Activated naive CD4-positive, alpha-beta T cell treated with anti-CD3 and anti-CD28 coated beads, Interleukin-2, amount 10 ng/mL, durations not matched to agents 7 days and 5 days (primary cell): ENCODE measurements at regions not wholly inside any gene's neighbourhood (a gene's known extent, or its start where the extent isn't known, plus 50 kb on each side); places are given as distances from the start of the nearest gene placed in this dataset.

Source experiments
- CTCF ChIA-PET: fragments of 350-600 bp; sonication (Branson Sonifier 250); formaldehyde crosslinking; loops from one replicate; lab custom pipeline; 2021; ENCODE audit warnings: antibody characterized with exemption; lab: Charles Lee
- DNase-seq: peaks from one replicate; pipeline ENCODE4 v3.0.0-alpha.2; 2020
- H3K27ac Mint-ChIP-seq: one replicate; pipeline ENCODE4 v1.8.0; 2021; ENCODE audit warnings: mild to moderate bottlenecking, moderate library complexity, mixed read lengths
- H3K27me3 Mint-ChIP-seq: one replicate; pipeline ENCODE4 v1.8.0; 2021; ENCODE audit warnings: mild to moderate bottlenecking, mixed read lengths
- H3K36me3 Mint-ChIP-seq: one replicate; pipeline ENCODE4 v1.8.0; 2021; ENCODE audit warnings: mixed read lengths
- H3K4me1 Mint-ChIP-seq: one replicate; pipeline ENCODE4 v1.8.0; 2021; ENCODE audit warnings: mixed read lengths
- H3K4me3 Mint-ChIP-seq: one replicate; pipeline ENCODE4 v1.8.0; 2021; ENCODE audit warnings: mild to moderate bottlenecking, moderate library complexity, mixed read lengths
- H3K9me3 Mint-ChIP-seq: one replicate; pipeline ENCODE4 v1.8.0; 2021; ENCODE audit warnings: mixed read lengths

DNA sequence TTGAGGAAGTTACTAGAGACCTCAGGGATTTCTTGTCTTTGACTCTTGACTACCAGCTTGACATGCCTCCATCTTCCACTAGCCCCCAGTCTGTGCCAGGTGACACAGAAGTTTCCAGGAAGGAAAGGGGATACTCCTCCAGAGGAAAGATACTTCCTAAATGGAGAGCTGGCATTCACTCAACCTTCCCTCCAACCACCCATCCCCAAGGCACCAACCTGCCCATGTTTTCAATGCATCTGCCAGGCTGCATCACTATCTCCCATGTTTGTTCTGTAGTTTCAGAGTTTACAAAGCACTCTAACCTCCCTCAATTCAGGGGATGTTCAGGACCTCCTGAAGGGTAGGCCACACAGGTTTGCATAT lies 198.4 kb upstream of the LPP start:
- CTCF ChIA-PET: interaction anchor here (0.8 to 1.4 kb wide), 3 partner anchors 10 to 123 kb away, joined by 3 to 5 read pairs (median 3); no protein-coding TSS in a partner anchor
- H3K36me3 Mint-ChIP-seq: peaks cover 13% of the 10 kb centered on the region
- H3K27ac Mint-ChIP-seq: no peak overlapping the region
- H3K4me3 Mint-ChIP-seq: no peak overlapping the region
- H3K27me3 Mint-ChIP-seq: no peaks in the 10 kb centered on the region
- no peak for DNase-seq
- H3K9me3 Mint-ChIP-seq: no peaks in the 10 kb centered on the region
- H3K4me1 Mint-ChIP-seq: peaks cover 67% of the 10 kb centered on the region

DNA sequence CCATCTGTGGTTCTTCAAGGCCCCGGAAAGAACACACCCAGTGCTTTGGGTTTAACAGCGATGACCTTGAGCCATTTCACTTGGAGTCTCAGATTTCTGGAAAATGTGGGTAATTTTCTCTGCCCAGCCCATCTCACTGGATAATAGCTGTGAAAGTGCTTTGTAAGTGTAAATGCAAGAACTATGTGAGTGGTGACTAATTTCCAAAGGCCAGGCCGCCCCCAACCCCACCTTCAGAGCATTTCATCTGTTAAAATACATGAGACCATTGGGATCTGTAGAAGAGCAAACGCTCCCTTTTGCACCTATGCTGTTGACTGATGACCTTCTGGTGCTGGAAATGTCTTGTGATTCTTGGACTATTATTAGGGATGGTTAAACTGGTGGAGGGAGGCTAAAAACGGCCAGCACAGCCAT lies 196.8 kb upstream of the LPP start:
- Mint-ChIP-seq H3K27me3 (no peaks in the 10 kb centered on the region), H3K4me1 (peaks cover 58% of the 10 kb centered on the region), H3K9me3 (no peaks in the 10 kb centered on the region), H3K4me3 (no peak overlapping the region), H3K27ac (no peak overlapping the region), H3K36me3 (peaks cover 13% of the 10 kb centered on the region)
- CTCF ChIA-PET: no interaction called here
- DNase-seq: no peak

DNA sequence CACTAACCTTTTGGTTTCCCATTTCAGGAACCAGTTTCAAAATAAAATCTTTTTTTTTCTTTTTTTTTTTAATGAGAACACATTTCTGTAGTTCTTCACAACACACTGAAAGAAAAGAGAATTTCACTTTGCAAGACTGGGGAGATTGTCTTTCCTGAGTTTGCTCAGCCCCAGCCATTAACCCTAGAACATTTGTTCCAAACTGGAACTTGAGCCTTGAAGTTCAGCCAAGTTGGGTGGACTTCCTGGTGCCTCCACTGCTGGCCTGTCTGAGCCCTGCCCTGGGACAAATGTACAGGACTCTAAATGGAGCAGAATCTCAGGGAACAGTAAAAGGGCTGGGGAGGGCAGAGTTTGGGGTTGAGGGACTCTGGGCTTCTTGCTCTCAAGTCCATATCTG lies 196.4 kb upstream of the LPP start:
- H3K9me3 Mint-ChIP-seq: no peaks in the 10 kb centered on the region
- no peak for DNase-seq
- no peaks in the 10 kb centered on the region for H3K27me3 Mint-ChIP-seq
- H3K4me3 Mint-ChIP-seq: no peak overlapping the region
- peaks cover 57% of the 10 kb centered on the region for H3K4me1 Mint-ChIP-seq
- no peak overlapping the region for H3K27ac Mint-ChIP-seq
- CTCF ChIA-PET: no interaction called here
- H3K36me3 Mint-ChIP-seq: peaks cover 13% of the 10 kb centered on the region

DNA sequence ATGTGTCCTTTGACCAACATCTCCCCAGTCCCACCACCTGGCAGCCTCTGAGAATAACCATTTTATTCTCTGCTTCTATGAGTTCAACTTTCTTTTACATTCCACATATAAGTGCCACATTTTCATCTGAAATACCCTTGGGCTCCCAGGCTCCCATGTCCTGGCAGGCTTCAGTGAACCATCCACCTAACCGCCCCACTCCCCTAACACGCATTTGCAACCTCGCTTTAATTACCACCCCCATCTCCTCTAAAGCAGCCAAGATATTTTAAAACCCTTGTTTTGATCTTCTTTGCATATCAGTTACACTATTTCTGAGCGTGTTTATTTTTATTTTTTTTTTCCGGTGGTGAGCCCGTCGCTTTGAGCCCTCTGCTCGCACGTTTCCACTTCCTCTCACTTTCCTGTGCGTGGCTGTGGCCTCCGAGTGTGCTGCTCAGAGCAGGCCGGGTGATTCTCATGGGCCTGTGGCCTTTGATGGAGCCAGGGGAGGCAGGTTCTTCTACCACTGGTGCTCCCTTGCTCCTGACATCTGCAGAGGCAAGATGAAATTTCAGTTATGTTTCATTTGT lies 195.4 kb upstream of the LPP start:
- Mint-ChIP-seq H3K36me3 (peaks cover 13% of the 10 kb centered on the region), H3K9me3 (no peaks in the 10 kb centered on the region), H3K4me1 (peaks cover 55% of the 10 kb centered on the region), H3K27me3 (no peaks in the 10 kb centered on the region), H3K4me3 (peak overlapping the region; percentile 37), H3K27ac (peak overlapping the region; percentile 88)
- peak; percentile 76 for DNase-seq
- CTCF ChIA-PET: interaction anchor here (0.8 to 1.5 kb wide), 3 partner anchors 9 to 41 kb away, joined by 3 to 7 read pairs (median 4); no protein-coding TSS in a partner anchor

DNA sequence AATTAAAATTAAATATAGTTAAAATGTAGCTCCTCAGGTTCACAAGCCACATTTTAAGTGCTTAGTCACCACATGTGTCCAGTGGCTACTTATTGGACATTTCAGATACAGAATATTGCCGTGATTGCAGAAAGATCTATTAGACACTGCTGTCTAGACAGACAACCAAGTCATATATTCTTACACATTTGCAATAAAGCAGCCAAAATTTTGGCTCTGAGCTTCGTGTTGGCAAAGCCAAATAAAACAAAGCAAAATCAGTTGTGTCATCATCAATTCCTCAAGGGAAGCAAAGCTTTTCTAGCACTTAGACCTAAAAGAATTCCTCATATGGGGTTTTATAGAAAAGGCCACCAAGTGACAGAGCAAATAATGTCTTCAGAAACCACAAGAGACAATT lies 193.1 kb upstream of the LPP start:
- Mint-ChIP-seq H3K9me3 (no peaks in the 10 kb centered on the region), H3K27ac (no peak overlapping the region), H3K27me3 (no peaks in the 10 kb centered on the region), H3K4me3 (no peak overlapping the region), H3K36me3 (peaks cover 10% of the 10 kb centered on the region), H3K4me1 (peaks cover 39% of the 10 kb centered on the region)
- CTCF ChIA-PET: no interaction called here
- DNase-seq: no peak

DNA sequence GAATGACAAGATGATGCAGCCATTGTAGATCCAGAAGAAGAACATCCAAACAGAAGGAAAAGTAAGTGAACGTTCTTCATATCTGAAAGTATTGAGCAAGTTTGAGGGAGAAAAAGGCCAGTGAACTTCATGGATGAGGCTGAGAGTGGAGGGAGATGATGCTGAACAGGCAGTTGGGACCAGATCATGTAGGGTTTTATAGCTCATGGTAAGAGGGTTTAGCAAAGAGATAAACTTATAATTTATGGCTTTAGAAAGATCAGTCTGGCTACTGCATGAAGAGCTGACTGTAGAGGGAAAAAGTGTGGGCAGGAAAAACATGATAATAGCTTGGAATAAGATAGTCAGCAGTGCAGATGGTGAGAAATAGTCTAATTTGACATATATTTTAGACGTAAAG lies 192.6 kb upstream of the LPP start:
- Mint-ChIP-seq H3K4me1 (peaks cover 35% of the 10 kb centered on the region), H3K9me3 (no peaks in the 10 kb centered on the region), H3K4me3 (no peak overlapping the region), H3K27ac (no peak overlapping the region), H3K36me3 (peaks cover 8% of the 10 kb centered on the region), H3K27me3 (no peaks in the 10 kb centered on the region)
- CTCF ChIA-PET: interaction anchor here (1.0 kb wide), 1 partner anchor 128 kb away, joined by 3 read pairs; no protein-coding TSS in a partner anchor
- no peak for DNase-seq

DNA sequence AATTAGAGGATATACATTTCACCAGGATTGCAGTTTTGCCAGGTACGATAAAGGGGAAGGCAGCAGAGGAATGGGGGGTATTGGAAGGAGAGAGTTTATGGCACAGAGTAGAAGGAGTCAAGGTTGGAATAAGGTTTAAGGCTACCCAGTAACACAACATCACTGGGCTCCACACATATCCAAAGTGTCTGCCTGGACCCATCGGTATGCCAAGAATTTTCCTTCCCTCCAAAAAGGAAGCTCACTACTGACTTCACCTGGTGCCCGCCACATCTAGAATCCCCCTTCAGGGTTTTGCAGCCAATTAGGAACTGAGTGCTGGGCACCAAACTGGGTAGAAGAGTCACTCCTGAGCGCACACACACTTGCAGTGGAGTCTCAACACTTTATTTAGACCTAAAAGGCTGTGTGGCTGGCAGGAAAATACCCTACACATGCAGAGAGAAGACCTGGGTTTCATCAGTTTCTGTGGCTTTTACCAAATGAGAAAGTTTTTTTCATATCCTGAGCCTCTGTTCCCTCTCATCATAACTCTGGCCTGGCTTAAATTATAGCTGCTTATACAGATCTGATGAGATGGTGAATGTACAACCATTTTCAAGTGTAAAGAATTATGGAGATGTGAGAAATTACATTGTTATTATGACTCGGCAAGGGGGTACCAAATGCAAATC lies 190.8 kb upstream of the LPP start:
- peak; percentile 45 for DNase-seq
- H3K27ac Mint-ChIP-seq: no peak overlapping the region
- H3K4me3 Mint-ChIP-seq: no peak overlapping the region
- H3K36me3 Mint-ChIP-seq: peaks cover 10% of the 10 kb centered on the region
- CTCF ChIA-PET: no interaction called here
- H3K9me3 Mint-ChIP-seq: no peaks in the 10 kb centered on the region
- peaks cover 7% of the 10 kb centered on the region for H3K27me3 Mint-ChIP-seq
- H3K4me1 Mint-ChIP-seq: peaks cover 27% of the 10 kb centered on the region

DNA sequence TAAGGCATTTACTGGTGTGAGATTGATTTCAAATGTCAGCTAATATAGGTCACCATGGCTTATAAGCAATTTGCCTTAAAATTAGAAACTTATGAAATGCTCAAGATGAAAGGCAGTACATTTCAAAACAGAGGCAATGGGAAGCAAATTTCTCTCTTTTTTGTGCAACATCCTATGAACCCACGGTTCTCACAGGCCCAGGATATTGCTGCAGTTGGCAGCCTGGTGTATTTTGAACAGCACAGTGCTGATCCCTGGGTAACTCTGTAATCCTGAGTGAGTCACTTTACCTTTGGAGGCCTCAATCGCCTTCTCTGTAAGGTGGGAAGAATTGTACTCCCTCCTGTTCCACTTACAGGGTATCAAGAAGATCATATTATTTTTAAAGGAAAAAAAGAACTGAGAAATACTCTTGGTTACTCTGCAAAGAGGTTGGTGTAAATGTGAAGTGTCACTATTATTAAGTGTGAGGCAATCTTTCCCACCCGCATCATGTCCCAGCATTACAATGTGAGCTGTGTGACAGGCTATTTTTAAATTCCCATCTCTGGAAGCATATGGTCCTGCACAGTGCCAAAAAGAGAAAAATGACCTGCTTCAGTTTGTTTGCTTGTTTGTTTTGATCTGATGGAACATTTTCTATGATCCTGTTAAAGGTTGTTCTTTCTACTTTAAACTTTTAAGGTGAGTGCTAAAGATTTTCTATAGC lies 190.1 kb upstream of the LPP start:
- H3K4me3 Mint-ChIP-seq: no peak overlapping the region
- no peak for DNase-seq
- peaks cover 21% of the 10 kb centered on the region for H3K4me1 Mint-ChIP-seq
- H3K27ac Mint-ChIP-seq: peak overlapping the region; percentile 30
- CTCF ChIA-PET: no interaction called here
- peaks cover 7% of the 10 kb centered on the region for H3K27me3 Mint-ChIP-seq
- peaks cover 5% of the 10 kb centered on the region for H3K36me3 Mint-ChIP-seq
- H3K9me3 Mint-ChIP-seq: no peaks in the 10 kb centered on the region

DNA sequence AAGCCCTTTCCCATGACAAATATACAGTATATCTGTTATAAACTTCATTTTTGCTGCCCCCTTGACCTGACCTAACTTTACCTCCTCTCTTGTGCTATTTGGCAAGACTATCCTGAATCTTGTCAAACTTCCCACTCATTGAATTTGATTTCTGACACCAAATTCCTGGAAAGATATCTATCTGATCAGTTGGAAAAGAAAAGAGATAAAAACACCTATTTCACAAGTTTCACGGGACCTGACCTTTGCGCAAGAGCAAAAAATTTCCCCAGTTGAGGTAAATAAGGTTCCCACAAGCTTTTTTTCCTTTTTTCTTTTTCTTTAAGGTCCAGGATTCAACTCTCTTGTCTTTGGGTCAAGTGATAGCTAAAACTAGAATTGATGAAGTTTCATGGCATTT lies 189.2 kb upstream of the LPP start:
- Mint-ChIP-seq H3K27me3 (peaks cover 7% of the 10 kb centered on the region), H3K36me3 (peaks cover 5% of the 10 kb centered on the region), H3K4me3 (no peak overlapping the region), H3K4me1 (peaks cover 17% of the 10 kb centered on the region), H3K27ac (no peak overlapping the region), H3K9me3 (no peaks in the 10 kb centered on the region)
- no peak for DNase-seq
- CTCF ChIA-PET: interaction anchor here (0.8 kb wide), 1 partner anchor 17 kb away, joined by 3 read pairs; no protein-coding TSS in a partner anchor

DNA sequence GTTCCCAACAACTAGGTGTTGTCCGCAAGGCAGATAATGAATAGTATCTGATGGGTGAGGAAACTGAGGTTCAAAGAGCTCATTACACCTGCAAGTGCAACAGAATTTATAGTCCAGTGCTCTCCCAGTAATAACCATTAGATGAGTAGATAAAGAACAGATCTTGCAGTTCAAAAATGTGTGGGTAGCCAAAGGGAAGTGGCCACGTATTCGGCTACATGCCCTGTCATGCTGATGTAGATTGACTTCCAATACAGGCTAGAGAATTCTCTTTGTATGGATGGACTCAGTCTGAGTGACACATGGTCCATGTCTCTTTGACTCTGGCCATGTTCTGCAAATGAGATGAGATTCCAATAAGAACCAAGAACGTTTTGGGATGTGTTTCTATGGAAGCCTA lies 187.9 kb upstream of the LPP start:
- Mint-ChIP-seq H3K27ac (no peak overlapping the region), H3K4me1 (peaks cover 12% of the 10 kb centered on the region), H3K4me3 (no peak overlapping the region), H3K27me3 (peaks cover 7% of the 10 kb centered on the region), H3K9me3 (no peaks in the 10 kb centered on the region), H3K36me3 (peaks cover 5% of the 10 kb centered on the region)
- CTCF ChIA-PET: no interaction called here
- no peak for DNase-seq

DNA sequence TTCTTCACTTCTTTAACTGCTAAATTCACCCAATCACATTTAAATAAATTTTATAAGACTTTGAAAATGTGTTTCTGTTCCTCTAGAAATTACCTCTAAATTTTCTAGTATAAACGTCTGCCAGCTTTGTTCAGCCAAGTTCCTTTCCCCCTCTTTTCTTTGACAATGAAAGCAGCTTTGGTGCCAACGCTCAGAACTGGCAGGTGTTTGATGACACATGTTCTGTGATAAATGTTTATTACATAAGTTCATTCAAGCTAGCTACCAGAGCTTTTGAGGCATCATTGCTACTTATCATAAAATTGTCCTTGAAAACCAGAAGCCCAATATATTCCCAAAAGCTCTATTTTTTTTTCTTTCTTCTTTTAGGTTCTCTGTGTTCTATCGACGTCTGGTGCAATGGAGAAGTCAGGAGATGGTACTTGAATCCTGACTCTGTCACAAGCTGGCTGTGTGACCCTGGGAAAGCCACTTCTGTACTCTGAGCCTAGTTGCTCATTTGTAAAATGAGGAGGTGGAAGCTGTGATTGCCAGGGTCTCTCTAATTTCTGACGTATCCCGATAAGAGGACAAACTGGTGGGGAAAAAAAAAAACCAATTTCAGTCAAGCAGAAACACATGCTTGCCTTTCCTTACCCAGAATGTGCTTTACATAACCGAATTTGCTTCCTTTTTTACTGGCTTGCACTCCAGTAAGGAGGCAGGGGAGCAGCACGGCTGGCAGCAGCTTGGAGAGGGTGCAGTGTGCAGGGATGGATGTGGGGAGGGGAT lies 187.1 kb upstream of the LPP start:
- Mint-ChIP-seq H3K4me1 (peaks cover 17% of the 10 kb centered on the region), H3K9me3 (no peaks in the 10 kb centered on the region), H3K27ac (no peak overlapping the region), H3K4me3 (no peak overlapping the region), H3K27me3 (peaks cover 7% of the 10 kb centered on the region), H3K36me3 (peaks cover 5% of the 10 kb centered on the region)
- CTCF ChIA-PET: interaction anchor here (1.1 kb wide), 1 partner anchor 8 kb away, joined by 4 read pairs; no protein-coding TSS in a partner anchor
- no peak for DNase-seq

DNA sequence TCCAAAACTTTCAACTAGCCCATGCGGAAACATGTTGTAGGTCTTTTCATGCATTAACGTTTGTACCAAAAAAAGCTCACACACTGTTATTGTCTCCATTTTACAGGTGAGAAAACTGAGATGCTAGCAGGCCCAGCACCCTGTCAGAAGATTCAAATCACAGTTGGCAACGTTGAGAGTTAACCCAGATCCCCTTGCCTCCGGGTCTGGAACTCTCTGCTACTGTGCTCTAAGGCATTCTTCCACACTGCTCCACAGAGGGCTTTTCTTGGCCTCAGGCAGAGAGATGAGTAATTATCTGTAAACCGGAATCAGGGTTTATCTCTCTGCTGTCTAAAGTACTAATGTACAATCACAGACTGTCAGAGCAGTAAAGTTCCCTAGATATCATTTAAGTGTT lies 186.0 kb upstream of the LPP start:
- Mint-ChIP-seq H3K9me3 (no peaks in the 10 kb centered on the region), H3K4me3 (no peak overlapping the region), H3K4me1 (peaks cover 21% of the 10 kb centered on the region), H3K27me3 (peaks cover 7% of the 10 kb centered on the region), H3K27ac (no peak overlapping the region), H3K36me3 (peaks cover 5% of the 10 kb centered on the region)
- DNase-seq: no peak
- CTCF ChIA-PET: interaction anchor here (1.1 kb wide), 1 partner anchor 9 kb away, joined by 4 read pairs; no protein-coding TSS in a partner anchor

DNA sequence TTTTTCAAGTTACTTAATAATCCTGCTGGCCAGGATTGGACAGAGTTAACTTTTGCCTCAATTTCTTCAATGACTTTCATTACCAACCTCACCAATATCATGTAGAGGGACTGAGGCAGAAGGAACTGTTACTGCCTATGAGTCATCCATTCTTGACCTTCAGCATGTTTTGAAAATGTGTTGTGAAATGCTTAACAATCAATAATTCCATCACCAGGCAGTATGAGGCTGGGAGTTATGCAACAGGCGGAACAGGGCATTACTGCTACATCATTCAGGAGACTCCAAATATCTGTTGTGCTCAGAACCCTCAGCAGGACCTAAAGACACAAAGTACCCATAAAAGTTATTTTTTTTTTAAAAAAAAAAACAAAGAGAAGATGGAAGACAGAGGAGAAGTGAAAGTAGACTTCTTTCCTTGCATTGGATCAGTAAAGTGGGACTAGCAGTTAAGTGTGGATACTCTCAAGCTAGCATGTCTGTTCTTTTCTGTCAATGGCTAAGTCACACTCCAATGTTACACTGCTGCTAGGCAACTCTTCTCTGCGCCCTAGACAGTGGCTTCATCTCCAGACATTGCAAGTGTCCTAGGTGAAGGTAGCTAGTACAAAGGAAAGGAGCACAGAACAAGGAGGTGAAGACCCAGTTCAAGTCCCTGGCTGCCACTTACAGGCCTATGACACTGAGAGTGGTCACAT lies 184.9 kb upstream of the LPP start:
- Mint-ChIP-seq H3K9me3 (no peaks in the 10 kb centered on the region), H3K4me1 (peaks cover 29% of the 10 kb centered on the region), H3K27ac (no peak overlapping the region), H3K27me3 (peaks cover 7% of the 10 kb centered on the region), H3K4me3 (no peak overlapping the region), H3K36me3 (peaks cover 5% of the 10 kb centered on the region)
- no peak for DNase-seq
- CTCF ChIA-PET: no interaction called here
